GM21825 (cell line): ENCODE measurements at regions not wholly inside any gene's neighbourhood (a gene's known extent, or its start where the extent isn't known, plus 50 kb on each side); places are given as distances from the start of the nearest gene placed in this dataset.

Source experiments
- ATAC-seq: cut with Tn5 transposase; IDR thresholded peaks from one replicate; pipeline ENCODE4 v1.9.1; 2021; ENCODE audit warnings: mild to moderate bottlenecking, moderate library complexity; ENCODE audit not compliant: unreplicated experiment

DNA sequence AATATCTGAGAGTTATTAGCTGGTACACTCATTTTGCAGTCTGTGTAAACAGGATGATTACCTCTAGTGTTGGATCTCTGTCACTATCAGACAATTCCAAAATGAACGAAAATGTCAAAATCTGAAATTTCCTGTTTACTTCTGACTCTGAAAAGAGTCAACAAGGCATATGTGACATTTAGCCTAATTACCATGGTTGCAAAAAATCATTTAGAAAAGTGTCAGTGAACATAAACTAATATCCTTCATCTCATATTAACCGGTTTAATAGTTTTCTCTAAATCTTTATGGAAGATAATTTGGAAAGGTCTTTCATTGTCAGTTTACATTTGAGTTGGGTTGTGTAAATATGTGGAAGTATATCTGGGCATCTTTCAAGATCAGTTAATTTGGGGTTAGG lies 431.8 kb upstream of the HSF2 start:
- no peak for ATAC-seq

DNA sequence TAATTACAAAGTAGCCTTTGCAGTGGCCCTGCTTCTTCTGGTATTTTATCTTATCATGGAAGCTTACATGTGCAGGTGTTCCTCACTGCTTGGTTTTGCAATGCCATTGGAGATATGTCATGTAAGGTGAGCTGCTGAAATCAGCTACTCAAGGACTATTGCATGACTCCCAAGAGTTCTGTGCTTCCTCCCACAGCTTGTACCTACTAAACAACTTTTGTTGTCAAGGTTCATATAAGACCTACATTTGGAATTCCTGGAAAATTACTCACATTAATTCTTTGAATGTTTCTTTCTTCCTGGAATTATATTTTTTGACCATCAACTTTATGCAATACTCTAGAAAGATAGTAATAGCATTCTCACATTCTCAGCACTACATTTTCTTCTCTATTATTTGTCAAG lies 427.5 kb upstream of the HSF2 start:
- no peak for ATAC-seq

DNA sequence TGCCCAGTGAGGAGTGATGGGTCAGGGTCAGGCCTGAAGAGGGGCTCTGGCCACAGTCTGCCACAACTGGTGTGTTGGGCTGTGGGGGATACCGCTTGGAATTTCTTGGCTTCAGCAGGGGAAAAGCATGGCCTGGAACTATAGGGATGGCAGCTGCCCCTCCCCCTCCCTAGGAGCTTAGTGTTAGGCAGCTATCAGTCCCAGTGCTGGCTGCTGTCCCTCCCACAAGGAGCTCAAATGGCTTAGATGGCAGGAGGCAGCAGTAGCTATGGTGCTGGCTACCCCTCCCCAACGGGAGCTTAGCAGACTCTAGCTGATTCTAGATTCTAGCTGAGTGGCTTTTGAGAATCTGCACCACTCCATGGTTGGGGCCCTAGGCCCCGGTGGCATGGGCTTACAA lies 414.5 kb upstream of the HSF2 start:
- ATAC-seq: no peak

DNA sequence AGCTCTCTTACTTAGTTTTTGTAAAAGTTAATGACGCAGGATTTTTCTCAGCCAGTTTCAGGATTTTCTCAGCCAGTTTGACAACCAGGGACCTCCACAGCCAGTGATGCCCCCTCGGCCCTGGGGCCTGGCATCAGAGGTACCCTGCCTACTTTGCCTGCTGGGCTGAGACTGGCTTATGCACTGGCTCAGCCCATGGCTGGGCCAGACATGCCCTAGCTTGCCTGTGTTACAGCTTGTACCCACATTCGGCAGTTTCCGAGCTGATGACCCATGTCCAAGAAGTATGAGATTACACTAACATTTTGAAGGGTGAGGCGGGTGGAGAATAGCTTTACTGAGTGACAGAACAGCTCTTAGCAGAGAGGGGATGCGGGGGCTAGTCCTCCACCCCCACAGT lies 406.1 kb upstream of the HSF2 start:
- ATAC-seq: no peak

DNA sequence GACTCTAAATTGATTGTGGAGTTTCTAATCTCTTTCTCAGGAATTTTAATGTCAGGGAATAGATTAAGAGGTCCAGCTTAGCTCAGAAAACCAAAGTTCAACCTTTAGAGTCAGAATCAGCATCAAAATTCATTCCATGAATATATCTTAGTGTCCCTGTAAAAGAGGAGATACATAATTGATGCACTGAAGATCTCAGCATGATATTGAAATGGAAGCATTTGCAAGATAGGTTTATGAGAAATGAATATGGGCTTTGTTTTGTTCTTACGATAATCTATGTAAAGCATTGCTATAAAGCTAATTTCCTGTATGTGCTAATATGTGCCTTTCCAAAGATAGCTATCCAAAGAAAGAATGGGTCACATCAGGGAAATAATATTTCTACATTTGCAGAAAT lies 404.5 kb upstream of the HSF2 start:
- ATAC-seq: no peak

DNA sequence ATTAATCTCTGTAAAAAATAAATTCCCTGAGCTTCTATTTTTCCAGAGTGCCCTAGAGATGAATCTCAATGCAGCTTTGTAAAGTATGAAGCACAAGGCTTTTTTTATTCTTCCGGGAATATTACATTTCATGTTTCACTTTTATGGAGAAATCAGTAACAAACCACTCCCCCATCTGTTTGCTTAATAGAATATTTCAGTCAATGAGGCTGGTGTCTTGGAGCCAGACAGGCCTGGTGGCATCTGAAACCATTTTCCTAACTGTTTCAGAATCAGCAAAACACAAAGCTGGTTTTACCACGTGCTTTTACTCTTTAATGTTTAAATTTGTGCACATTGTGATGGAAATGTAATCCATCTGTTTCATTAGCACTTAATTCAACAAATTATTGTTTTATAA lies 400.8 kb upstream of the HSF2 start:
- ATAC-seq: no peak

DNA sequence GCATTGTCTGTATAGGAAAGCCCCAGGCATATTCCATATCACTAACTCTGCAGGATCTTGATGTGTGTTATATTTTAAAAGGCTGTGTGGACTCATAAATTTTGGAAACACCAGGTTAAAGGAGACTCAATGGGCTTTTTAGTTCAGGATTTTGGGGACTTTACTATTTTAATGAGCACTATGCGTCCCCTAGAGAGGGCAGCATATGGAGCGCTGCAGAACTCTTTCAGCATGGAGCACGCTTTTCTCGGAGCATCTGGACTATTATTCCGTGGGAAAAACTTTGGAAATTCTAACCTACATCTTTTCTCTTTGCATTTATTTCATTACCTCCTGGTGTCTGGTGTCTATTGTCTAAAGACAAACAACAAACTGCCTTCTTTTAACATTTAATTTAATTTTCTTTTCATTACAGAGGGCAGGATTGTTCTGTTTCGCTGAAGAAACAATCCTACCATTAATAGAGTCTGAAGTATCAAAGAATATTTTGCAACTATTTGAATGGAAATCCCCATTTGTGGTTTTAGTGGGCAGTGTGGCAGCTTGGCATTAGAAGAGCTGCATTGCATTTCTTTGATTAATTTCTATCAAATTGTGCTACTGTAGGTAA lies 399.9 kb upstream of the HSF2 start:
- ATAC-seq: no peak

DNA sequence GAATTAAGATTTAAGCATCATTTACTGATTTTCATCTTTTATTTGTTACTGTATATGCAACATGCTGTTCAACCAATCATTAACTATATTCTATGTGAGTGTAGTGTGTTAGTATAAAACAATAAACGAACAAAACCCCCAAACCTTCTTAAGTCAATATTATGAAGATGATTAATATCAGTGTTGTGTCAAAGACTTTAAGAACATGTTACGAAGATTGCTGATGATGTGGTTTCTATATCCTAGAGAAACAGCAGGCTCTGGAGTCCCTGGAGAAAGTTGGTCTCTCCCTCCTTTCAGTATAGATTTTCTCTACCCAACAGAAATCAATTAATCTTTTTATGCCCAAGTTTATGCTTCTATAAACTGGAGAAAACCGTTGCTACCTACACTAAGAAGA lies 393.8 kb upstream of the HSF2 start:
- no peak for ATAC-seq

DNA sequence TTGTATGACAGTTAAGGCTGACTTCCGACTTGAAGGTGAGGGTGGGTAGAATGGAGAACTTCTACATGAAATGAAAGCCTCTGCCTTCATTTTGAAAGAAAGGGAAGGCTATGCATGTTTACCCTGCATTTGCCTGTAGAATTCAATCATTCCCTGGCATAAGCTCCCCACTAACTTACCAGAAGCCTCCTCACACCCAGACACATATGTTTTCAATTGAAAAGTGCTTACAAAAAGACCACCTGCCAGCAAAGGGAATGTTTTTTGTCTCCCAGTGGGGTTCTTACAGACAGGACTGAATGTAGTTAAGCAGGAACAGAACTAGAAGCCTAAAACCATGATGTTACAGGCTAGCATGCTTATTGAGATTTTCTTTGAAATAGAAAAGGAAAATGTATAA lies 392.1 kb upstream of the HSF2 start:
- ATAC-seq: no peak

DNA sequence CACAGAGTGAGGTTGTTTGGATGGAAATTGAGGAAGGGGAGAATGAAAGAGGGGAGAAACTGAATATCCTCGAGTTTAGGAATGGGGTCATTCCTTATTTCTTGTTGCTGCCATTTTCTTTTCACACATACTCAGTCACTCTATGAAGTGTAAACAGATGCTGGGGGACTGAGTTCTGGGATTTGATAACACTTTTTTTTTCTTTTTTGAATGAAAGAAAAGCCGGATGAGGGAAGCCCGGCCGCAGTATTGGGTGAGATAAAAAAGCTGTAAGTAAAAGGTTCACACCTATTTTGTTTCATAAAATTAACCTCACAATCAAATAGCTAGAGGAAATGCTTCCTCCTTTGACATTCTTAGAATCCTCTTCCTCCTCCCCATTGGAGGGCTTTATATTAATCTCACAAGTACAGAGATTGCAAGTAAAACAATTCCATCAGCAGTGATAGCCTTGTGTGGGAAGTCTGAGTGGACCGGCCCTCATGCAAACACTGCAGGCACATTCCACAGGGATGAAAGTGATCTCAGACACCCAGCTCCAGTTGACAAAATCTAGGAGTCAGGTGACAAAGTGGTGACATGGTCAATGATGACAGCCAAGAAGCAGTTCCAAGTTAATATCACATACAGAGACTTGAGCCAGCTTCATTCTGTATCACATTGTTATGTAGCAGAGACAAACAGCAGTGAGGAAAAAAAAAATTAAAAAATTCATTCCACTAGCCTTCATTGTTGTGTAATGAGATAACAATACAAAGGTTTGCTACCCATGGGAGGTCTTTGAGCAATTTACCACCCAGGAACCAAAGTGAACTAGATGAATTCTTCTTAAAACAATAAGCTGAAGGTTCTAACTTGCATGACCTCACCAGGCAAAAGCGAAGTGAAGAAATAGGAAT lies 391.1 kb upstream of the HSF2 start:
- ATAC-seq: no peak

DNA sequence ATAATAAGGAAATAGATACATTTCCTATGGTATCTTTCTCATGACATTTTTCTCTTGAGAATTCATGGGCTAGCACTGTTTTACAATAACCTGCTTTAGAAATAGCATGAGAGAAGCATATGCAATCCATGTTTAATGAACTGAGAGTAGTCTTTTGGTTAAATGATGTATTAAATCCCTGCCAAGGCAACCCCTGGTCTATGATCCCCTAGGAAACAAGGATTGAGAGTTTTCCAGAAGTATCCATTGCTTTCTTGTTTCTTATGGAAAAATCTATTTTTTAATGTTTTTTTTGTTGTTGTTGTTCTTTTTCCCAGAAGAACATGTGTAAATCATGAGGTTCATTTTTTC lies 390.5 kb upstream of the HSF2 start:
- no peak for ATAC-seq

DNA sequence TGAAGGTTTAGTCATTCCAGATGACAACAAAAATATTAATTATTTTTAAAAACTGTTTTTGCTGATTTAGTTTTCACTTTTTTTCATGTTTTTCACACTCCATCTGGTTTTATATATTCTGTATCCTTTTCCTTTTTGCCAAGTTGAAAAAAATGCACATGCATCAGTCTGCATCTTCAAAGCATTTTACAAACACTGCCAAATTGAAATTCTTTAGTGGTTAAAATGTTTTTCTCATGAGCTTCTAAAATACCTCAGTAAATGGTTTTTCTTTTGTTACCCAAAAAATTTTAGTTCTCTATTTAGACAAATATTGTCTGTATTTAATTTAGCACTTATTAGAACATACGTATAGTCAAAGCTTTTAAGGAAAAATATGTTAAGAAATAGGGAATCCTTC lies 386.9 kb upstream of the HSF2 start:
- ATAC-seq: no peak

DNA sequence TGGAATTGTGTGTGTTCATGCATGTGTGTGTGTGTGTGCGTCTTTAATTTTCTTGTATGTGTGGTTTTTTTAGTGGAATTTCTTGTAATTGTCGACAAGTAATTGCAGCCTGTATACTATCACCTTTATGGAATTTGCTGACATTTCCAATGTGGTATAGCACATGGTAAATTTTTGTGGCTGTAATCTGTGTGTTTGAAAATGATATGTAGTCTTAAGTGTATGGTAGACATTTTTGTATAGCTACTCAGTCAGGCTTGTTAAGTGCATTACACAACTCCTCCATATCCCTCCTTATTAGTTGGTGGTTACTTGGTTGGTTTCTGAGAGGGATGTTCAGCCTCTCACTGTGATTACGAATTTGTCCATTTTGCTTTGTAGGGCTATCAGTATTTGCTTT lies 384.5 kb upstream of the HSF2 start:
- no peak for ATAC-seq

DNA sequence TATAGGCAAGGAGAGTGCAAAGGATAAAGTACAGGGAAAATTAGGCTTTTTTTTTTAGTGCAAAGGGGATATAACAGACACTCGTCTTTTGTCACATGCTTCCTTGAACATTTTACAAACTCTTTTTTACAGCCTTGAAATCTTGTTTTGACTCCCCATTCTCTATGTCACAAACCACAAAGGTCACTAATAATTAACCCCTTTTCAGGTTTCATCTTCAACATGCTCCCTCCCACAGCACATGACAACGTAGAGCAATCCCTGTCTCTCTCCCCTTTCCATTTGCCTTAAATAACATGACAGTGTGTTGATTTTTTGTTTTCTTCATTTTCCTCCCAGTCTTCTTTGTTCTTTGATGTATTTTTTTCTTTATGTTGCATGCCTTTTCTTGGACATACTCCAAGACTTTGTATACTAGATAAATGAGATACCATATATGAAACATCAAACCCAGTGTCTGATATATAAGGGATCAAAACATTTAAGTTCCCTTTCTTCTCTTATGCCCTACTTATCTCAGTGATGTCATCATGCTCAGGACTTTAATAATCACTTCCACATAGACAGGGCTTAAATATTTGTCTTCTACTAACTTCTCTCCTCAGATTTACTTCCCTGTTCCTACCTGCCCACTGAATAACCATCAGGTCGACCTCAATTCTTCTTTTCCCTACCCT lies 378.7 kb upstream of the HSF2 start:
- peak; percentile 98 for ATAC-seq

DNA sequence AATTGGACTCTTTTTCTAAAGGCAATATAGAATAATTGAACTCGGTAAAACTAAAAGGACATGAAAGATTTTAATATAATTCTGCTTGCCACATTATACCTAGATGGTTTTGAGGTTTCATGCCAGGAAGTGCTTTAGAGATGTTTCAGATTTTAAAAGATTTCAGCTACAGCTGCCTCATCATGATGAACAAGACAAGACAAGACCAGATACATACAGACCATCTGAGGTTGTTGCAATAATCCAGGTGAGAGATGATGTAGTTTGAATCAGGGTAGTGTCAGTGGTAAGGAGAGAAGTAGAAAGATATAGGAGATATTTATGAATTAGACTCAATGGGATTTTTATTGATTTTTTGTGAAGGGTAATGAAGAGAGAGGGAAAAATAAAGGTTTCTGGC lies 374.3 kb upstream of the HSF2 start:
- no peak for ATAC-seq

DNA sequence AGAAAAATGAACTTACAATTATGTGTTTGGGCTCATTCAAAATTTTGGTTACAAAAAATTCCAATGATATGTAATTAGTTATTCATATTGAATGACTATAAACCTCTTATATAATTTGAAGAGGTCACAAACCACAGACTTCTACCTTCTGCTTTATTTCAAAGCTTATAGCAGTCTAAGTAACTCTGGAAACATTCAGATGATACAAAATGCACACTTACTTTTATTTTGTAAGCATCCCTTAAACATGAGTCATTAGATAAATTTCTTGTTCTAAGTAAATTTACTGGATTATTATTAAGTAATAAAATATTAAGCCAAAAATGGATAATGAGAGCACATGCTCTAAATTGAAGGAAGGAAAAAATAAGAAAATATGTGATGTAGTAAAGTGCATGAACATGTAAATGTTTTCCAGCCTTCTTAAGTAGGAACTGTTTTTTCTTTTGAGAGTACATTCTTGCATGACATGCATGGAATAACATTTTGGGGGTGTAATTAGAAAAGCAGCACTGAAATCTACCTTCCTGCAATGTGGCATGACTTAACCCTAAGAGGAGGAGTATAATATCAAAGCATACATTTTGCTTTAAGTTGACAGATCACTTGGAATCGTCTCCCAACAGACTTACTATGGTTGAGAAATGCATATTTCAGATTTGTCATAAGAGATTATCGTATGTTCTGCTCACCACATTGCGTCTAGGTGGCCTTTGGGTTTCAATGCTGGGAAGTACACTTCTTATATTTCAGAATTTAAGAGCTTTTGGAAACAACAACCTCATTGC lies 372.7 kb upstream of the HSF2 start:
- no peak for ATAC-seq

DNA sequence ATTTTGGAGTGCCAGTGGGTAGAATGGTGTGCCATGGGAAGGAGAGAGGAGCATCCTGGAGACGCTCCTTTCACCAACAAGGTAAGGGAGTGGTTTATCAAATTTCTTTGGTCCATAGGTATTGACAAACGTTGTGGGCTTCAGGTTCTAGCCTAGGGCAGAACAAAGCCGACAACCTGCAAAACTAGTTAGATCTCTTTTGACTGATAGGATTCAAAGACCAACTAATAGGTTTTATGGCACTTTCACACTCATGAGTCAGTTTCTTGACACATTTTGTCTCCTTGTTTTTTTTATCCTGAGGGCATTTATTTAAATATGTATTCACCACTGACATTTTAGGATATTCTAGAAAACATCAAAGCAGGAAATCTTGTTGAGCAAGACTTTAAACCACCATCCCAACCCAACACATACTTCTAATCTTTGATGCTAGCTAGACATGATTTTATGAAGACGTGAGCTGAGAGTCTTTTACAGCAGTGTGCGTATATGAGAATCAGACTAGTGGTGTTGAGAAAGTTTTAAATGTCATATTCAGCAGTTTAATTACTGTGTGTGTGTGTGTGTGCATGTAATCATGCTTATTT lies 370.4 kb upstream of the HSF2 start:
- ATAC-seq: no peak

DNA sequence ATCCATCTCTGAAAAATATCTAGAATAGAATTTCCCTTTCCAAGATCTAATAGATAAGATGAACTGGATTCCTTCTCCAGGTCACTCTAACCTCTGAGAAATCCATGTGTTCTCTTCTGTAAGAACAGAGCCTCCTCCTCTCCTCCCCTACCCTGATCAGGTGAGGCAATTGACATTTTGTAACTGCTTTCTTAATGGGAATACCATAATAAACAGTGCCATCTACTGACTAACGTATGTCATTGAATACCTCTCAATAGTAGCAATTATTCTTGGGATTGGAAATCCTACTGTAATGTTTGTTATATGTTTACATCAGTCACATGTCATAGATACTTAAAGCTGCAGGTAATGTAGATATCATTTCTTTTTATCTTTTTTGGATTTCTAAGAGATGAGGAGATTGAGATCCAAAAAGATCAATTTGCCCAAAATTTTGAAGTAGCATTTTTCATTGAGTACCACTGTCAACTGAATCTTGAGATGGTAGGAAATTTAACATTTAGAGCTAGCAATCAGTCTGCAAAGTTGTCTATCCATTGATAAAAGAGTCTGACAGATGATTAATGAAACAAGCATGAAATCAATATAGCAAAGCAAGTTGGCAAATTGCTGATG lies 365.8 kb upstream of the HSF2 start:
- ATAC-seq: peak; percentile 87

DNA sequence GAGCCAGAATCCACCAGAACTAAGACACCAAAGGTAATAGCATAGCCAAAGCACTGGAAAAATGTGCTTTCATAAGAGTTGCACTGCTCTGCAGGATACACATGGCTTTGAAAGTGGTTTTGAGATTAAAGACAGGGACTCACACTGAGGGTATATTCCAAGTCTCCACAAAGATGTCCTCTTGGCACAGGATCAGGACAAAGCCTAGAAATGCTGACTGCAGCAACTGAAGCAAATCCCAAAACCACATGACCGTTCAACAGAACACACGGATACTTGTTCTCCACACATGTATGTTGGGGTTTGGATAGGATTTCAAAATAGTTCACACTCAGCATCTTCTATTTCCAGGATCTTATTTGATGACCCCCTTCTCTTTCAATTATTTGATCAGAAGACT lies 364.3 kb upstream of the HSF2 start:
- no peak for ATAC-seq

DNA sequence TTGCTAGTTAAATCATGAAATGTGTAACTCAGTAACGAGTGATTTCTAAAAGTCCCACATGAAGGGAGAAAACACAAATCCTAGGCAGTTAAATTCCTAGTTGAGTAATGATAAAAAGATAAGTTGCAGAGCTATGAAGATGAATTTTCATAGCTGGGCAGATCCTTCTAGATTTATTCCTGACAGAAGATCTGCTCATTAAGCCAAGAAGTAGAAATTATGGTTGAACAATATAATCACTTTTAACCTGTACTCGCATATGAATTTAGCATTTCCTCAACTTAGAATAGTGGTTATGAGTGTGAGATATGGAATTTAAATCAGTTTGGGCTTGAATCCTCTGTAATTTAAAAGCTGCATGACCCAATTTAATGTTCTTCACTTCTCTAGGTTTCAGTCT lies 359.2 kb upstream of the HSF2 start:
- ATAC-seq: no peak

DNA sequence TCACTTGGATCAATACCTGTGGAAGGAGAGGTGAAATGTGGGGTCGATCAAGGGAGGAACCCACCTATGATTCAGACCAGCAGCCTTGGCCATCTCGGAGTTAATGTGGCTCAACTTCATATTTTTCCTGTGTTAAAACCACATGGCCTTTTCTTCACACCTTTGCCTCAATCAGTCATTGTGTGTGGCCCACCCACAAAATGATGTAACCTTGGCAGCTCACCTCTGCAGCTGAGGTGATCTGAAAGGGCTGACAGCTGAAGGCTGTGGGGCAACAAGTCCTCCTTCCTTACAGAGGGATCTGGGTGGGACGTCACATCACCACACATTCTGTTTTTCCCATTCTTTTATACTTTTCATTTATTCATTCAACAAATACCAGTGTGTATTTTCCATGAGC lies 357.1 kb upstream of the HSF2 start:
- ATAC-seq: no peak
